H9 (cell line): ENCODE measurements at regions not wholly inside any gene's neighbourhood (a gene's known extent, or its start where the extent isn't known, plus 50 kb on each side); places are given as distances from the start of the nearest gene placed in this dataset.

Experiments used
- DNase-seq: peaks from one replicate; pipeline ENCODE4 v3.0.0-alpha.2; 2017
- H2AFZ ChIP-seq: one replicate; pipeline ENCODE4 v1.6.1; 2013; ENCODE audit warnings: mild to moderate bottlenecking, low read length, control low read depth, moderate library complexity
- H2AK5ac ChIP-seq: 2 replicates; pipeline ENCODE4 v1.6.1; 2013; ENCODE audit warnings: low read length, control low read depth, mixed read lengths; ENCODE audit not compliant: insufficient read length
- H2BK120ac ChIP-seq: one replicate; pipeline ENCODE4 v1.6.1; 2013; ENCODE audit warnings: low read depth, mild to moderate bottlenecking, low read length, control low read depth, inconsistent platforms; ENCODE audit not compliant: poor library complexity, severe bottlenecking
- H2BK12ac ChIP-seq: 2 replicates; pipeline ENCODE4 v1.6.1; 2013; ENCODE audit warnings: low read length, control low read depth, mixed read lengths, low read depth; ENCODE audit not compliant: insufficient read length
- H2BK15ac ChIP-seq: 2 replicates; pipeline ENCODE4 v1.6.1; 2013; ENCODE audit warnings: low read depth, low read length, control low read depth
- H2BK20ac ChIP-seq: one replicate; pipeline ENCODE4 v1.6.1; 2013; ENCODE audit warnings: low read depth, mild to moderate bottlenecking, low read length, control low read depth, inconsistent platforms; ENCODE audit not compliant: poor library complexity, severe bottlenecking
- H2BK5ac ChIP-seq: 2 replicates; pipeline ENCODE4 v1.6.1; 2013; ENCODE audit warnings: low read length, control low read depth, mixed read lengths; ENCODE audit not compliant: insufficient read length
- H3K14ac ChIP-seq: 2 replicates; pipeline ENCODE4 v1.6.1; 2013; ENCODE audit warnings: low read length, control low read depth; ENCODE audit not compliant: insufficient read depth
- H3K18ac ChIP-seq: 2 replicates; pipeline ENCODE4 v1.6.1; 2013; ENCODE audit warnings: low read depth, mild to moderate bottlenecking, mixed read lengths, low read length, control low read depth; ENCODE audit not compliant: insufficient read length
- H3K23ac ChIP-seq: 2 replicates; pipeline ENCODE4 v1.6.1; 2013; ENCODE audit warnings: low read length, control low read depth, mixed read lengths, low read depth; ENCODE audit not compliant: insufficient read length
- H3K23me2 ChIP-seq: 2 replicates; pipeline ENCODE4 v1.6.1; 2013; ENCODE audit warnings: low read depth, mild to moderate bottlenecking, mixed read lengths, low read length, control low read depth; ENCODE audit not compliant: insufficient read length, poor library complexity, severe bottlenecking
- H3K27ac ChIP-seq: 2 replicates; pipeline ENCODE4 v1.5.1; 2013; ENCODE audit warnings: low read length, control low read depth, mixed read lengths, low read depth; ENCODE audit not compliant: insufficient read length
- H3K27me3 ChIP-seq: 2 replicates; pipeline ENCODE4 v1.6.1; 2013; ENCODE audit warnings: low read length, control low read depth, inconsistent platforms; ENCODE audit not compliant: insufficient read depth
- H3K4ac ChIP-seq: 2 replicates; pipeline ENCODE4 v1.6.1; 2013; ENCODE audit warnings: low read depth, mild to moderate bottlenecking, control low read depth, inconsistent platforms, low read length, moderate library complexity
- H3K4me1 ChIP-seq: 2 replicates; pipeline ENCODE4 v1.6.1; 2013; ENCODE audit warnings: low read length, control low read depth, inconsistent platforms; ENCODE audit not compliant: insufficient read depth
- H3K4me2 ChIP-seq: 2 replicates; pipeline ENCODE4 v1.6.1; 2013; ENCODE audit warnings: low read length, control low read depth, mixed read lengths; ENCODE audit not compliant: insufficient read length, insufficient read depth
- H3K56ac ChIP-seq: 2 replicates; pipeline ENCODE4 v1.6.1; 2013; ENCODE audit warnings: low read depth, mild to moderate bottlenecking, mixed read lengths, low read length, control low read depth; ENCODE audit not compliant: insufficient read length
- H3K79me1 ChIP-seq: 2 replicates; pipeline ENCODE4 v1.6.1; 2013; ENCODE audit warnings: low read depth, mild to moderate bottlenecking, moderate library complexity, low read length, control low read depth, inconsistent platforms; ENCODE audit not compliant: insufficient read depth, poor library complexity, severe bottlenecking
- H3K79me2 ChIP-seq: 2 replicates; pipeline ENCODE4 v1.6.1; 2013; ENCODE audit warnings: low read length, control low read depth, inconsistent platforms; ENCODE audit not compliant: insufficient read depth
- H3K9ac ChIP-seq: 2 replicates; pipeline ENCODE4 v1.6.1; 2013; ENCODE audit warnings: low read length, control low read depth, mixed read lengths; ENCODE audit not compliant: insufficient read length; ENCODE audit errors: extremely low read depth
- H3K9me3 ChIP-seq: one replicate; pipeline ENCODE4 v1.6.1; 2013; ENCODE audit warnings: low read depth, low read length, inconsistent platforms; ENCODE audit not compliant: control insufficient read depth
- H3T11ph ChIP-seq: one replicate; pipeline ENCODE4 v1.6.1; 2013; ENCODE audit warnings: mild to moderate bottlenecking, low read length, control low read depth, inconsistent platforms
- H4K20me1 ChIP-seq: one replicate; pipeline ENCODE4 v1.6.1; 2013; ENCODE audit not compliant: control insufficient read depth, insufficient read length, insufficient read depth
- H4K5ac ChIP-seq: 2 replicates; pipeline ENCODE4 v1.6.1; 2013; ENCODE audit warnings: low read depth, mild to moderate bottlenecking, mixed read lengths, low read length, control low read depth; ENCODE audit not compliant: insufficient read length
- H4K8ac ChIP-seq: replicated peaks from 2 replicates; pipeline ENCODE4 v1.6.1; 2013; ENCODE audit warnings: low read length, control low read depth, mixed read lengths, low read depth; ENCODE audit not compliant: insufficient read length
- H4K91ac ChIP-seq: 2 replicates; pipeline ENCODE4 v1.6.1; 2013; ENCODE audit warnings: low read depth, mild to moderate bottlenecking, moderate library complexity, mixed read lengths, low read length, control low read depth; ENCODE audit not compliant: insufficient read length
- H3K27ac Mint-ChIP-seq, 3 experiments: 2 replicates in 2 of 3; 3 replicates in 1 of 3; pipeline ENCODE4 v1.8.0; 2020 to 2021; ENCODE audit warnings: mixed read lengths in 3 of 3, mild to moderate bottlenecking in 1 of 3, moderate library complexity in 1 of 3
- H3K27me3 Mint-ChIP-seq: 2 replicates; pipeline ENCODE4 v1.8.0; 2021; ENCODE audit warnings: low read depth, mild to moderate bottlenecking, moderate library complexity, mixed read lengths
- H3K36me3 Mint-ChIP-seq, 3 experiments: 2 replicates in 2 of 3; 3 replicates in 1 of 3; pipeline ENCODE4 v1.8.0; 2020 to 2021; ENCODE audit warnings: low read depth in 3 of 3, mixed read lengths in 3 of 3; ENCODE audit not compliant: insufficient read depth in 1 of 3
- H3K4me1 Mint-ChIP-seq, 2 experiments: 2 replicates each; pipeline ENCODE4 v1.8.0; 2020; ENCODE audit warnings: mixed read lengths in 2 of 2
- H3K4me3 Mint-ChIP-seq, 2 experiments: 2 replicates in 1 of 2; 3 replicates in 1 of 2; pipeline ENCODE4 v1.8.0; 2020 to 2021; ENCODE audit warnings: mild to moderate bottlenecking in 2 of 2, mixed read lengths in 2 of 2, moderate library complexity in 1 of 2
- H3K9me3 Mint-ChIP-seq, 2 experiments: 2 replicates in 1 of 2; 3 replicates in 1 of 2; pipeline ENCODE4 v1.8.0; 2020; ENCODE audit warnings: mild to moderate bottlenecking in 2 of 2, mixed read lengths in 2 of 2, moderate library complexity in 1 of 2
- WGBS: extraction: QIAGEN DNeasy Blood & Tissue Kit; methylation state at CpG from one replicate; pipeline ENCODE4 v1.1.7; 2013; ENCODE audit warnings: missing lambda C conversion rate, low lambda C conversion rate, mixed read lengths; ENCODE audit not compliant: insufficient read length; ENCODE audit errors: extremely low coverage; 5-methylcytosine and 5-hydroxymethylcytosine counted together
- TF ChIP-seq, protein P1 (sequence below): fragments of 200-600 bp; sonication (generic); conservative IDR thresholded peaks from 3 replicates; pipeline ENCODE4 v1.8.0; 2021; ENCODE audit warnings: antibody characterized with exemption, mild to moderate bottlenecking

DNA sequence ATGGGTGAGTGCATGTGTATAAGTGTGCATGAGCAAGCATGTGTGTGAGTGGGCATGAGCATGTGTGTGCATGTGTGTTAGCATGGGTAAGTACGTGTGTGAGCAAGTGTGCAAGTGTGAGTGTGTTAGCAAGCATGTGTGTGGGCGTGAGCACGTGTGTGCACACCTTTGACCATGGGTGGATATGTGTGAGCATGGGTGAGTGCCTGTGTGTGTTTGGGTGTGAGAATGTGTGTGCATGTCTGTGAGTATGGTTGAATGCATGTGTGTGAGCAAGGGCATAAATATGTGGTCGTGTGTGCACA is 84.6 kb downstream of the DLL1 start:
- peaks cover 5% of the 10 kb centered on the region; the same call in 1 of the 2 replicates for H3K27me3 Mint-ChIP-seq
- Histone ChIP-seq H2BK5ac (no peak overlapping the region), H3K14ac (no peak overlapping the region), H4K5ac (no peak overlapping the region), H2BK12ac (no peak overlapping the region), H3K4ac (no peak overlapping the region), H3K79me2 (no peaks in the 10 kb centered on the region), H3K4me1 (no peaks in the 10 kb centered on the region), H3T11ph (no peak overlapping the region), H2BK15ac (no peak overlapping the region), H2AFZ (no peak overlapping the region), H3K4me2 (no peak overlapping the region), H3K27me3 (no peaks in the 10 kb centered on the region), H4K8ac (no peak overlapping the region), H3K23ac (no peak overlapping the region), H2BK120ac (no peak overlapping the region), H2AK5ac (no peak overlapping the region), H3K27ac (no peak overlapping the region), H3K23me2 (no peaks in the 10 kb centered on the region), H3K56ac (no peak overlapping the region), H2BK20ac (no peak overlapping the region), H3K79me1 (no peaks in the 10 kb centered on the region), H3K9me3 (no peaks in the 10 kb centered on the region), H3K9ac (no peak overlapping the region), H4K91ac (no peak overlapping the region), H3K18ac (no peak overlapping the region), H4K20me1 (no peaks in the 10 kb centered on the region)
- no peaks in the 10 kb centered on the region for H3K4me1 Mint-ChIP-seq
- DNase-seq: no peak
- WGBS: no CpG with 5 or more reads among the region's 4 CpGs
- H3K36me3 Mint-ChIP-seq: no peaks in the 10 kb centered on the region
- H3K4me3 Mint-ChIP-seq: no peak overlapping the region
- peaks cover 5 to 13% of the 10 kb centered on the region in 2 experiments; a peak in 4 of 5 replicates for H3K9me3 Mint-ChIP-seq
- TF ChIP-seq, protein P1, sequence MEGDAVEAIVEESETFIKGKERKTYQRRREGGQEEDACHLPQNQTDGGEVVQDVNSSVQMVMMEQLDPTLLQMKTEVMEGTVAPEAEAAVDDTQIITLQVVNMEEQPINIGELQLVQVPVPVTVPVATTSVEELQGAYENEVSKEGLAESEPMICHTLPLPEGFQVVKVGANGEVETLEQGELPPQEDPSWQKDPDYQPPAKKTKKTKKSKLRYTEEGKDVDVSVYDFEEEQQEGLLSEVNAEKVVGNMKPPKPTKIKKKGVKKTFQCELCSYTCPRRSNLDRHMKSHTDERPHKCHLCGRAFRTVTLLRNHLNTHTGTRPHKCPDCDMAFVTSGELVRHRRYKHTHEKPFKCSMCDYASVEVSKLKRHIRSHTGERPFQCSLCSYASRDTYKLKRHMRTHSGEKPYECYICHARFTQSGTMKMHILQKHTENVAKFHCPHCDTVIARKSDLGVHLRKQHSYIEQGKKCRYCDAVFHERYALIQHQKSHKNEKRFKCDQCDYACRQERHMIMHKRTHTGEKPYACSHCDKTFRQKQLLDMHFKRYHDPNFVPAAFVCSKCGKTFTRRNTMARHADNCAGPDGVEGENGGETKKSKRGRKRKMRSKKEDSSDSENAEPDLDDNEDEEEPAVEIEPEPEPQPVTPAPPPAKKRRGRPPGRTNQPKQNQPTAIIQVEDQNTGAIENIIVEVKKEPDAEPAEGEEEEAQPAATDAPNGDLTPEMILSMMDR: no peak
- no peak overlapping the region; a peak in 1 of 7 replicates for H3K27ac Mint-ChIP-seq
